GM18858 (cell line): ENCODE measurements at regions not wholly inside any gene's neighbourhood (a gene's known extent, or its start where the extent isn't known, plus 50 kb on each side); places are given as distances from the start of the nearest gene placed in this dataset.
"Not testable (repeated sequence)": the region's sequence is repeated elsewhere in the genome, so short reads cannot be mapped to it uniquely, and the experiment has no call there.

Experiments used
- ATAC-seq: cut with Tn5 transposase; IDR thresholded peaks from one replicate; pipeline ENCODE4 v1.9.1; 2021; ENCODE audit not compliant: unreplicated experiment

GRCh38 chr11:25612806-25613205 lies 719.1 kb upstream of the ANO3 start:
- no peak for ATAC-seq

- ATAC-seq = no peak
Measured at GRCh38 chr11:25613451-25613850, 718.5 kb upstream of the ANO3 start.

GRCh38 chr11:25613865-25614264 lies 718.1 kb upstream of the ANO3 start:
- ATAC-seq = no peak

- ATAC-seq = no peak
Measured at GRCh38 chr11:25615069-25615468, 716.9 kb upstream of the ANO3 start.

- ATAC-seq = no peak
Measured at GRCh38 chr11:25615841-25616240, 716.1 kb upstream of the ANO3 start.

- no peak for ATAC-seq
Measured at GRCh38 chr11:25625094-25625493, 706.8 kb upstream of the ANO3 start.

GRCh38 chr11:25628030-25628429 lies 703.9 kb upstream of the ANO3 start:
- ATAC-seq = no peak

GRCh38 chr11:25633230-25633629 lies 698.7 kb upstream of the ANO3 start:
- ATAC-seq = no peak

GRCh38 chr11:25649220-25649619 lies 682.7 kb upstream of the ANO3 start:
- ATAC-seq = not testable (repeated sequence)

GRCh38 chr11:25650319-25650718 lies 681.6 kb upstream of the ANO3 start:
- ATAC-seq = no peak

- ATAC-seq = no peak
Measured at GRCh38 chr11:25655636-25656035, 676.3 kb upstream of the ANO3 start.

- ATAC-seq = no peak
Measured at GRCh38 chr11:25658916-25659315, 673.0 kb upstream of the ANO3 start.

- no peak for ATAC-seq
Measured at GRCh38 chr11:25659706-25660105, 672.2 kb upstream of the ANO3 start.

GRCh38 chr11:25667871-25668270 lies 664.1 kb upstream of the ANO3 start:
- no peak for ATAC-seq

- ATAC-seq = no peak
Measured at GRCh38 chr11:25691959-25692358, 640.0 kb upstream of the ANO3 start.

GRCh38 chr11:25702417-25702816 lies 629.5 kb upstream of the ANO3 start:
- ATAC-seq = no peak

GRCh38 chr11:25710975-25711374 lies 621.0 kb upstream of the ANO3 start:
- ATAC-seq = no peak

- no peak for ATAC-seq
Measured at GRCh38 chr11:25727944-25728343, 604.0 kb upstream of the ANO3 start.

- ATAC-seq = no peak
Measured at GRCh38 chr11:25730230-25730629, 601.7 kb upstream of the ANO3 start.

GRCh38 chr11:25733777-25734176 lies 598.2 kb upstream of the ANO3 start:
- no peak for ATAC-seq

- no peak for ATAC-seq
Measured at GRCh38 chr11:25734591-25735211, 597.2 kb upstream of the ANO3 start.

GRCh38 chr11:25737071-25737675 lies 594.8 kb upstream of the ANO3 start:
- ATAC-seq = no peak

- no peak for ATAC-seq
Measured at GRCh38 chr11:25741886-25742285, 590.0 kb upstream of the ANO3 start.
